ENCODE measurements at regions not wholly inside any gene's neighbourhood (a gene's known extent, or its start where the extent isn't known, plus 50 kb on each side); places are given as distances from the start of the nearest gene placed in this dataset.

DNA sequence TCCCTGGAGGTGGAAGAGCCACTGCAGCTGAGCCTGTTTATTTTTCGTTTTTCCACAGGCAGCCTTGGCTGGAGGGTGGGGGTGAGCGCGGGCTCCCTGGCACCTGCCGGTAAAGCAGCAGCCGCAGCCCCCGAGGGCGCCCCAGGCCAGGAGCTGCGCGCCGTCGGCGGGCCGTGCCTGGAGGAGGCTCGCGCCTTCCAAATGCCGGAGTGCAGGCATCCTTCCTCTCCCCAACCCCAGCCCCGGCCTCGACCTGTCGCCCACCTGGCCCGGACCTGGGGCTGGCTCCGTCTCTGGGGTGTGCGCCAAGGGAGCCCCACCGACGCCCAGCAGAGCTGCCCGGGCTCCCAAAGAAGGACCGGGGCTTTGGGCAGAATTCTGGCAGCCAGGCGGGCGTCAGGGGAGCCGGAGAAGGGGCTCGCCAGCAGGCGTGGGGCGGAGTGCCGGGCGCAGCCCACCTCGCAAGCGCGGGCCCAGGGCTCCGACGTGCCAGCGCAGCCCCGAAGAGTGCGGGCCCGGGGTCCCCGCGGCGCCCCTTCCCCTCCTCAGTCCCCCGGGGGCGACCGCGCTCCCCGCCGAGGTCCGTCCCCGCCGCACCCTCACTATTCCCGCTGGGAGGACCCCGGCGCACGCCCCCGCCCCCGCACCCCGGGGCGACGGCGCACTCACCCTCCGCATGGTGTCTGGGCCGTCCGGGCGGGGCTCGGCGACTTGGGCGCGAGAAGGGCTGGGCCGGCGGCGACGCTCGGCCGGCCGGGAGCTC, 130.3 kb downstream of the NDUFA12 start:
- TF ChIP-seq, protein P1, sequence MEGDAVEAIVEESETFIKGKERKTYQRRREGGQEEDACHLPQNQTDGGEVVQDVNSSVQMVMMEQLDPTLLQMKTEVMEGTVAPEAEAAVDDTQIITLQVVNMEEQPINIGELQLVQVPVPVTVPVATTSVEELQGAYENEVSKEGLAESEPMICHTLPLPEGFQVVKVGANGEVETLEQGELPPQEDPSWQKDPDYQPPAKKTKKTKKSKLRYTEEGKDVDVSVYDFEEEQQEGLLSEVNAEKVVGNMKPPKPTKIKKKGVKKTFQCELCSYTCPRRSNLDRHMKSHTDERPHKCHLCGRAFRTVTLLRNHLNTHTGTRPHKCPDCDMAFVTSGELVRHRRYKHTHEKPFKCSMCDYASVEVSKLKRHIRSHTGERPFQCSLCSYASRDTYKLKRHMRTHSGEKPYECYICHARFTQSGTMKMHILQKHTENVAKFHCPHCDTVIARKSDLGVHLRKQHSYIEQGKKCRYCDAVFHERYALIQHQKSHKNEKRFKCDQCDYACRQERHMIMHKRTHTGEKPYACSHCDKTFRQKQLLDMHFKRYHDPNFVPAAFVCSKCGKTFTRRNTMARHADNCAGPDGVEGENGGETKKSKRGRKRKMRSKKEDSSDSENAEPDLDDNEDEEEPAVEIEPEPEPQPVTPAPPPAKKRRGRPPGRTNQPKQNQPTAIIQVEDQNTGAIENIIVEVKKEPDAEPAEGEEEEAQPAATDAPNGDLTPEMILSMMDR (IDR thresholded peaks at IDR 0.05), result no peak
- TF ChIP-seq EP300 (IDR thresholded peaks at IDR 0.05) (no peak), POLR2AphosphoS5 (IDR thresholded peaks at IDR 0.05) (no peak)
